ENCODE measurements at regions not wholly inside any gene's neighbourhood (a gene's known extent, or its start where the extent isn't known, plus 50 kb on each side); places are given as distances from the start of the nearest gene placed in this dataset.
A peak's percentile ranks its signal among the peaks of the same experiment; 100 is the strongest.

DNA sequence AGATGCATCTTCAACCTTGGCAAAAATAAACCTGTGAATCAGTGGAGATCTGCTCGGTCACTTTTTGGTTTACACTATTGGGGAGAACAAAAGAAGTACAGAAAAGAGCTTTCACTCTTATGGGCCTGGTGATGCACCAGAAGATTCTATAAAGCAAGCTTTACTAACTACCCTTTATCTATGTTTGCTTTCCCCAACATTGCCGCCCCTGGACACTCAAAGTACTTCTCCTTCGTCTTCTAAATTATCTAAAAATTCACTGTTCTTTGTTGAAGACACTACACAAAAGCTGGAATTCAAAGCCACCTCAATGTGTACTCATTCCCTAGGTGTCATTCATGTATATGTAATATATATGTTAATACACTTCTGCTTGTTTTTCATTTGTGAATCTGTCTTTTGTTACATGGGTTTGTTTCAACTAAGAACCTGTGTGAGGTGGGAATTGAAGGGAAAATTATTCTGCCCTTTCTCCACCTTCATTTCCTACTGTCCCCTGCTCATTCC is 97.9 kb upstream of the BTN3A2 start:
- Mint-ChIP-seq H3K27me3 (ENCODE audit: insufficient read depth, low read depth, poor library complexity) (peaks cover 23% of the 10 kb centered on the region), H3K9me3 (peaks cover 6% of the 10 kb centered on the region; the same call in 2 of the 3 replicates), H3K27ac (0 out of 2 replicates have a peak overlapping the region, but pooled peaks have one; percentile 2), H3K36me3 (ENCODE audit: low read depth) (peaks cover 6% of the 10 kb centered on the region), H3K4me3 (peak overlapping the region; percentile 21; the same call in 1 of the 3 replicates), H3K4me1 (peaks cover 28% of the 10 kb centered on the region)
- Histone ChIP-seq H3K4me3 (no peak overlapping the region), H3K27me3 (ENCODE audit: insufficient read depth) (no peaks in the 10 kb centered on the region), H3F3A (replicated peaks; ENCODE audit: low read depth) (0 out of 2 replicates have a peak, but pooled peaks cover 7% of the 10 kb centered on the region), H3K79me2 (replicated peaks; ENCODE audit: insufficient read depth) (peaks cover 19% of the 10 kb centered on the region), H4K20me1 (replicated peaks; ENCODE audit: insufficient read depth) (no peaks in the 10 kb centered on the region), H3K9me2 (ENCODE audit: insufficient read depth) (no peaks in the 10 kb centered on the region), H2AFZ (no peak overlapping the region), H3K36me3 (ENCODE audit: insufficient read depth) (no peaks in the 10 kb centered on the region), H3K27ac (ENCODE audit: low read depth) (0 out of 2 replicates have a peak overlapping the region, but pooled peaks have one; percentile 2), H3K4me2 (no peak overlapping the region), H3K4me1 (ENCODE audit: insufficient read depth) (peaks cover 8% of the 10 kb centered on the region)
- ATAC-seq, result no peak
- no peak for DNase-seq (ENCODE audit: low spot score)
- TF ChIP-seq STAT1 (IDR thresholded peaks at IDR 0.05; ENCODE audit: unreplicated experiment), result no peak
- no peak for TF ChIP-seq EZH2phosphoT487 (IDR thresholded peaks at IDR 0.05; ENCODE audit: unreplicated experiment)

DNA sequence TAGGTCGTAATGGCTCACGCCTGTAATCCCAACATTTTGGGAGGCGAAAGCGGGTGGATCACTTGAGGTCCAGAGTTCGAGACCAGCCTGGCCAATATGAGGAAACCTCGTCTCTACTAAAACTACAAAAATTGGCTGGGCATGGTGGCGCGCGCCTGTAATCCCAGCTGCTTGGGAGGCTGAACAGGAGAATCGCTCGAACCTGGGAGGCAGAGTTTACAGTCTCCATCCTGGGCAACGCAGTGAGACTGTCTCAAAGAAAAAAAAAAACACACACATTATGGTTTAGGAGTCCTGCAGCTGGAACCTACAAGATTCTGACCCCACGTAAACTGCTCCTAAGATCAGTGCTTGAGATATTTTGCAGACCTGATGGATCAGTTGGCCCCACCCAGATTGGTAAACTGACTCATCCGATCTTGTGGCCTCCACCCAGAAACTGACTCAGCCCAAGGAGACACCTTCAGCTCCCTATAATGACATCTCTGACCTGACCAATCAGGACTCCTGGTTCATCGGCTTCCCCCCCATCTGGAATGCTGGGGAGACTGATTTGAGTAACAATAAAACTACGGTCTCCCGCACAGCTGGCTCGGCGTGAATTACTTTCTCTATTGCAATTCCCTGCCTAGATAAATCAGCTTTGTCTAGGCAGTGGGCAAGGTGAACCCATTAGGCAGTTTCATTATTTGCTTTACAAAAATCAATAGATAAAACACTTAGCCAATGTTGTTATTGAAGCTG is 96.2 kb upstream of the BTN3A2 start:
- peak; percentile 42 for ATAC-seq
- peak overlapping the region; percentile 82 for H3K27ac Mint-ChIP-seq
- Histone ChIP-seq H3F3A (replicated peaks; ENCODE audit: low read depth) (0 out of 2 replicates have a peak, but pooled peaks cover 7% of the 10 kb centered on the region), H3K9me2 (ENCODE audit: insufficient read depth) (no peaks in the 10 kb centered on the region), H3K4me3 (peak overlapping the region; percentile 76), H3K27ac (ENCODE audit: low read depth) (peak overlapping the region; percentile 94; the same call in 1 of the 2 replicates), H3K4me2 (peak overlapping the region; percentile 81), H4K20me1 (replicated peaks; ENCODE audit: insufficient read depth) (no peaks in the 10 kb centered on the region), H2AFZ (no peak overlapping the region), H3K4me1 (ENCODE audit: insufficient read depth) (peaks cover 8% of the 10 kb centered on the region), H3K27me3 (ENCODE audit: insufficient read depth) (no peaks in the 10 kb centered on the region), H3K36me3 (ENCODE audit: insufficient read depth) (no peaks in the 10 kb centered on the region), H3K79me2 (replicated peaks; ENCODE audit: insufficient read depth) (peaks cover 19% of the 10 kb centered on the region)
- no peak overlapping the region for H3K4me3 Mint-ChIP-seq
- H3K27me3 Mint-ChIP-seq (ENCODE audit: insufficient read depth, low read depth, poor library complexity), result peaks cover 26% of the 10 kb centered on the region
- H3K4me1 Mint-ChIP-seq, result peaks cover 28% of the 10 kb centered on the region
- TF ChIP-seq NANOG (IDR thresholded peaks at IDR 0.05; ENCODE audit: borderline replicate concordance) (0 out of 2 replicates have a peak, but pooled peaks have one; percentile 17), POLR2AphosphoS5 (IDR thresholded peaks at IDR 0.05; ENCODE audit: low read depth) (peak; percentile 29)
- TF ChIP-seq, protein P1, sequence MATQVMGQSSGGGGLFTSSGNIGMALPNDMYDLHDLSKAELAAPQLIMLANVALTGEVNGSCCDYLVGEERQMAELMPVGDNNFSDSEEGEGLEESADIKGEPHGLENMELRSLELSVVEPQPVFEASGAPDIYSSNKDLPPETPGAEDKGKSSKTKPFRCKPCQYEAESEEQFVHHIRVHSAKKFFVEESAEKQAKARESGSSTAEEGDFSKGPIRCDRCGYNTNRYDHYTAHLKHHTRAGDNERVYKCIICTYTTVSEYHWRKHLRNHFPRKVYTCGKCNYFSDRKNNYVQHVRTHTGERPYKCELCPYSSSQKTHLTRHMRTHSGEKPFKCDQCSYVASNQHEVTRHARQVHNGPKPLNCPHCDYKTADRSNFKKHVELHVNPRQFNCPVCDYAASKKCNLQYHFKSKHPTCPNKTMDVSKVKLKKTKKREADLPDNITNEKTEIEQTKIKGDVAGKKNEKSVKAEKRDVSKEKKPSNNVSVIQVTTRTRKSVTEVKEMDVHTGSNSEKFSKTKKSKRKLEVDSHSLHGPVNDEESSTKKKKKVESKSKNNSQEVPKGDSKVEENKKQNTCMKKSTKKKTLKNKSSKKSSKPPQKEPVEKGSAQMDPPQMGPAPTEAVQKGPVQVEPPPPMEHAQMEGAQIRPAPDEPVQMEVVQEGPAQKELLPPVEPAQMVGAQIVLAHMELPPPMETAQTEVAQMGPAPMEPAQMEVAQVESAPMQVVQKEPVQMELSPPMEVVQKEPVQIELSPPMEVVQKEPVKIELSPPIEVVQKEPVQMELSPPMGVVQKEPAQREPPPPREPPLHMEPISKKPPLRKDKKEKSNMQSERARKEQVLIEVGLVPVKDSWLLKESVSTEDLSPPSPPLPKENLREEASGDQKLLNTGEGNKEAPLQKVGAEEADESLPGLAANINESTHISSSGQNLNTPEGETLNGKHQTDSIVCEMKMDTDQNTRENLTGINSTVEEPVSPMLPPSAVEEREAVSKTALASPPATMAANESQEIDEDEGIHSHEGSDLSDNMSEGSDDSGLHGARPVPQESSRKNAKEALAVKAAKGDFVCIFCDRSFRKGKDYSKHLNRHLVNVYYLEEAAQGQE (IDR thresholded peaks at IDR 0.05; ENCODE audit: unreplicated experiment), result no peak
- peak; percentile 96 for DNase-seq (ENCODE audit: low spot score)
- H3K9me3 Mint-ChIP-seq, result peaks cover 6% of the 10 kb centered on the region; the same call in 2 of the 3 replicates
- H3K36me3 Mint-ChIP-seq (ENCODE audit: low read depth), result peaks cover 6% of the 10 kb centered on the region
